ENCODE measurements at regions not wholly inside any gene's neighbourhood (a gene's known extent, or its start where the extent isn't known, plus 50 kb on each side); places are given as distances from the start of the nearest gene placed in this dataset.

DNA sequence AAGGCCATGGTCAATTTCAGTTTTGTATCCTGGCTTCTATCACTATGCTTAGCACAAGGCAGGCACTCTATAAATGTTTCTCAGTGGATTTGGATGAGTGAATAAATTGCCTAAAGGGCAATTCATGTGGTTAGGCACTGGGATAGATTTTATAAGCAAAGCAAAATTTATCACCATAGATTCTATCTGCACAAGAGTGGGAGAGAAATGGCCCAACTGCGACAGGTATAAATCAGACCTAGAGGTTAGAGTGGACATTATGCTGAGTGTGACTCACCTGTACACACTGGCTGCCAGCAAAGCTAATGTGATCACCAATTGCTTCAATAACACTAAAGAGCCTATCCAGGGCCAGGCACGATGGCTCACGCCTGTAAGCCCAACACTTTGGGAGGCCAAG, 514.0 kb downstream of the BUD13 start:
- Histone ChIP-seq H3K4me1 (ENCODE audit: insufficient read depth, low read length) (no peaks in the 10 kb centered on the region), H3K36me3 (replicated peaks in 1 of 2; ENCODE audit: control insufficient read depth in 1 of 2, insufficient read depth in 2 of 2, low read length in 2 of 2) (no peaks in the 10 kb centered on the region), H3K27me3 (ENCODE audit: control insufficient read depth in 1 of 2, insufficient read depth in 2 of 2, low read length in 2 of 2) (peaks cover 0 to 9% of the 10 kb centered on the region in 2 experiments; a peak in 2 of 5 replicates), H3K4me3 (replicated peaks in 1 of 3; ENCODE audit: insufficient read depth in 1 of 3, low read depth in 2 of 3, low read length in 3 of 3) (no peak overlapping the region), H3K79me2 (ENCODE audit: insufficient read depth, low read length) (no peaks in the 10 kb centered on the region), H3K27ac (ENCODE audit: extremely low read length, insufficient read depth, low read length) (no peak overlapping the region), H3K4me2 (ENCODE audit: low read depth, low read length) (no peak overlapping the region), H3K9ac (ENCODE audit: insufficient read depth, low read depth, low read length) (no peak overlapping the region), H3K9me3 (ENCODE audit: low read length) (no peaks in the 10 kb centered on the region), H4K20me1 (ENCODE audit: insufficient read depth, low read length) (no peaks in the 10 kb centered on the region), H2AFZ (ENCODE audit: low read length) (no peak overlapping the region)
- ChIA-PET POLR2A (no interaction called here), CTCF (ENCODE audit: low intra/inter-chr PET ratio, low total read pairs) (no interaction called here)
- in situ Hi-C loops (cut with HindIII; ENCODE audit: extremely low pct_ligation_motif_present, low pct_unique_long_range_greater_than_20kb): no loop called here
- no TSS peak for BruUV-seq (replicated peaks)
- FAIRE-seq: no peak
- intact Hi-C loops (cut with micrococcal nuclease; ENCODE audit: unreplicated experiment): no loop called here
- 32% methylated on average over 3 of the region's 3 CpGs for WGBS (ENCODE audit: low lambda C conversion rate)
- ATAC-seq: no peak
- DNase-seq (ENCODE audit: low spot score): no peak
- TF ChIP-seq HMGA1 (CRISPR knock-in tag; conservative IDR thresholded peaks at IDR 0.05) (no peak), GTF3A (CRISPR knock-in tag; conservative IDR thresholded peaks at IDR 0.05) (no peak), ZNF598 (CRISPR knock-in tag; IDR thresholded peaks at IDR 0.05; ENCODE audit: borderline replicate concordance) (no peak), JDP2 (CRISPR knock-in tag; IDR thresholded peaks at IDR 0.05; ENCODE audit: borderline replicate concordance) (no peak), MAZ (IDR thresholded peaks at IDR 0.05; ENCODE audit: borderline replicate concordance, low read depth, low read length) (no peak), MAZ (CRISPR knock-in tag; IDR thresholded peaks at IDR 0.05; ENCODE audit: low read depth) (no peak), SATB2 (CRISPR knock-in tag; IDR thresholded peaks at IDR 0.05) (no peak), RARA (CRISPR knock-in tag; IDR thresholded peaks at IDR 0.05) (no peak), KLF16 (CRISPR knock-in tag; IDR thresholded peaks at IDR 0.05) (no peak), ZNF136 (CRISPR knock-in tag; IDR thresholded peaks at IDR 0.05; ENCODE audit: low read depth) (no peak), ZSCAN25 (CRISPR knock-in tag; IDR thresholded peaks at IDR 0.05) (no peak), ZSCAN21 (CRISPR knock-in tag; IDR thresholded peaks at IDR 0.05; ENCODE audit: borderline replicate concordance) (no peak)
- TF ChIP-seq, protein P1, sequence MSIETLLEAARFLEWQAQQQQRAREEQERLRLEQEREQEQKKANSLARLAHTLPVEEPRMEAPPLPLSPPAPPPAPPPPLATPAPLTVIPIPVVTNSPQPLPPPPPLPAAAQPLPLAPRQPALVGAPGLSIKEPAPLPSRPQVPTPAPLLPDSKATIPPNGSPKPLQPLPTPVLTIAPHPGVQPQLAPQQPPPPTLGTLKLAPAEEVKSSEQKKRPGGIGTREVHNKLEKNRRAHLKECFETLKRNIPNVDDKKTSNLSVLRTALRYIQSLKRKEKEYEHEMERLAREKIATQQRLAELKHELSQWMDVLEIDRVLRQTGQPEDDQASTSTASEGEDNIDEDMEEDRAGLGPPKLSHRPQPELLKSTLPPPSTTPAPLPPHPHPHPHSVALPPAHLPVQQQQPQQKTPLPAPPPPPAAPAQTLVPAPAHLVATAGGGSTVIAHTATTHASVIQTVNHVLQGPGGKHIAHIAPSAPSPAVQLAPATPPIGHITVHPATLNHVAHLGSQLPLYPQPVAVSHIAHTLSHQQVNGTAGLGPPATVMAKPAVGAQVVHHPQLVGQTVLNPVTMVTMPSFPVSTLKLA (IDR thresholded peaks at IDR 0.05): no peak
- TF ChIP-seq, protein P2, sequence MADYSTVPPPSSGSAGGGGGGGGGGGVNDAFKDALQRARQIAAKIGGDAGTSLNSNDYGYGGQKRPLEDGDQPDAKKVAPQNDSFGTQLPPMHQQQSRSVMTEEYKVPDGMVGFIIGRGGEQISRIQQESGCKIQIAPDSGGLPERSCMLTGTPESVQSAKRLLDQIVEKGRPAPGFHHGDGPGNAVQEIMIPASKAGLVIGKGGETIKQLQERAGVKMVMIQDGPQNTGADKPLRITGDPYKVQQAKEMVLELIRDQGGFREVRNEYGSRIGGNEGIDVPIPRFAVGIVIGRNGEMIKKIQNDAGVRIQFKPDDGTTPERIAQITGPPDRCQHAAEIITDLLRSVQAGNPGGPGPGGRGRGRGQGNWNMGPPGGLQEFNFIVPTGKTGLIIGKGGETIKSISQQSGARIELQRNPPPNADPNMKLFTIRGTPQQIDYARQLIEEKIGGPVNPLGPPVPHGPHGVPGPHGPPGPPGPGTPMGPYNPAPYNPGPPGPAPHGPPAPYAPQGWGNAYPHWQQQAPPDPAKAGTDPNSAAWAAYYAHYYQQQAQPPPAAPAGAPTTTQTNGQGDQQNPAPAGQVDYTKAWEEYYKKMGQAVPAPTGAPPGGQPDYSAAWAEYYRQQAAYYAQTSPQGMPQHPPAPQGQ (CRISPR knock-in tag; IDR thresholded peaks at IDR 0.05; ENCODE audit: borderline replicate concordance): no peak
- TF ChIP-seq, protein P3, sequence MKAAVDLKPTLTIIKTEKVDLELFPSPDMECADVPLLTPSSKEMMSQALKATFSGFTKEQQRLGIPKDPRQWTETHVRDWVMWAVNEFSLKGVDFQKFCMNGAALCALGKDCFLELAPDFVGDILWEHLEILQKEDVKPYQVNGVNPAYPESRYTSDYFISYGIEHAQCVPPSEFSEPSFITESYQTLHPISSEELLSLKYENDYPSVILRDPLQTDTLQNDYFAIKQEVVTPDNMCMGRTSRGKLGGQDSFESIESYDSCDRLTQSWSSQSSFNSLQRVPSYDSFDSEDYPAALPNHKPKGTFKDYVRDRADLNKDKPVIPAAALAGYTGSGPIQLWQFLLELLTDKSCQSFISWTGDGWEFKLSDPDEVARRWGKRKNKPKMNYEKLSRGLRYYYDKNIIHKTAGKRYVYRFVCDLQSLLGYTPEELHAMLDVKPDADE (CRISPR knock-in tag; IDR thresholded peaks at IDR 0.05): no peak
- TF ChIP-seq, protein P4, sequence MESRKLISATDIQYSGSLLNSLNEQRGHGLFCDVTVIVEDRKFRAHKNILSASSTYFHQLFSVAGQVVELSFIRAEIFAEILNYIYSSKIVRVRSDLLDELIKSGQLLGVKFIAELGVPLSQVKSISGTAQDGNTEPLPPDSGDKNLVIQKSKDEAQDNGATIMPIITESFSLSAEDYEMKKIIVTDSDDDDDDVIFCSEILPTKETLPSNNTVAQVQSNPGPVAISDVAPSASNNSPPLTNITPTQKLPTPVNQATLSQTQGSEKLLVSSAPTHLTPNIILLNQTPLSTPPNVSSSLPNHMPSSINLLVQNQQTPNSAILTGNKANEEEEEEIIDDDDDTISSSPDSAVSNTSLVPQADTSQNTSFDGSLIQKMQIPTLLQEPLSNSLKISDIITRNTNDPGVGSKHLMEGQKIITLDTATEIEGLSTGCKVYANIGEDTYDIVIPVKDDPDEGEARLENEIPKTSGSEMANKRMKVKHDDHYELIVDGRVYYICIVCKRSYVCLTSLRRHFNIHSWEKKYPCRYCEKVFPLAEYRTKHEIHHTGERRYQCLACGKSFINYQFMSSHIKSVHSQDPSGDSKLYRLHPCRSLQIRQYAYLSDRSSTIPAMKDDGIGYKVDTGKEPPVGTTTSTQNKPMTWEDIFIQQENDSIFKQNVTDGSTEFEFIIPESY (CRISPR knock-in tag; IDR thresholded peaks at IDR 0.05): no peak
- TF ChIP-seq, protein P5, sequence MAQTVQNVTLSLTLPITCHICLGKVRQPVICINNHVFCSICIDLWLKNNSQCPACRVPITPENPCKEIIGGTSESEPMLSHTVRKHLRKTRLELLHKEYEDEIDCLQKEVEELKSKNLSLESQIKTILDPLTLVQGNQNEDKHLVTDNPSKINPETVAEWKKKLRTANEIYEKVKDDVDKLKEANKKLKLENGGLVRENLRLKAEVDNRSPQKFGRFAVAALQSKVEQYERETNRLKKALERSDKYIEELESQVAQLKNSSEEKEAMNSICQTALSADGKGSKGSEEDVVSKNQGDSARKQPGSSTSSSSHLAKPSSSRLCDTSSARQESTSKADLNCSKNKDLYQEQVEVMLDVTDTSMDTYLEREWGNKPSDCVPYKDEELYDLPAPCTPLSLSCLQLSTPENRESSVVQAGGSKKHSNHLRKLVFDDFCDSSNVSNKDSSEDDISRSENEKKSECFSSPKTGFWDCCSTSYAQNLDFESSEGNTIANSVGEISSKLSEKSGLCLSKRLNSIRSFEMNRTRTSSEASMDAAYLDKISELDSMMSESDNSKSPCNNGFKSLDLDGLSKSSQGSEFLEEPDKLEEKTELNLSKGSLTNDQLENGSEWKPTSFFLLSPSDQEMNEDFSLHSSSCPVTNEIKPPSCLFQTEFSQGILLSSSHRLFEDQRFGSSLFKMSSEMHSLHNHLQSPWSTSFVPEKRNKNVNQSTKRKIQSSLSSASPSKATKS (CRISPR knock-in tag; IDR thresholded peaks at IDR 0.05): no peak

Measured in HepG2 (cell line).